Mucosa of descending colon (tissue), 3 donors: ENCODE measurements at regions not wholly inside any gene's neighbourhood (a gene's known extent, or its start where the extent isn't known, plus 50 kb on each side); places are given as distances from the start of the nearest gene placed in this dataset.

ENCODE experiments used
- ATAC-seq: fragments of 200-7000 bp; cut with Tn5 transposase; one replicate; pipeline ENCODE4 v1.9.1; 2020; ENCODE audit warnings: mild to moderate bottlenecking, moderate library complexity
- DNase-seq, 3 donors: peaks; one replicate each; pipeline ENCODE4 v3.0.0-alpha.2; 2020
- H3K36me3 ChIP-seq: fragments of 200-600 bp; one replicate; pipeline ENCODE4 v1.8.0; 2021; ENCODE audit warnings: low read depth, mild to moderate bottlenecking
- H3K4me1 ChIP-seq: fragments of 200-600 bp; one replicate; pipeline ENCODE4 v1.8.0; 2021; ENCODE audit warnings: low read depth, mild to moderate bottlenecking
- H3K4me3 ChIP-seq: fragments of 200-600 bp; one replicate; pipeline ENCODE4 v1.8.0; 2021; ENCODE audit warnings: mild to moderate bottlenecking
- H3K9me3 ChIP-seq: fragments of 200-600 bp; one replicate; pipeline ENCODE4 v1.8.0; 2021; ENCODE audit warnings: mild to moderate bottlenecking
- CTCF ChIP-seq: fragments of 200-600 bp; IDR thresholded peaks from one replicate; pipeline ENCODE4 v1.8.0; 2022; ENCODE audit warnings: antibody characterized with exemption, mild to moderate bottlenecking
- intact Hi-C, 2 donors: fragments of 100-400 bp; cut with DNase I in 1 of 2; cut with micrococcal nuclease in 1 of 2; formaldehyde crosslinking; loops; one replicate each; pipeline versions ENCODE4 v1.11.0 to v1.11.1; 2022; cut with DNase I, micrococcal nuclease
- donor health status: DM: no; HTN: no; CAD: no; lungs with moderate emphysema.
- donor health status: DM: no; HTN: no; CAD: no.
- donor health status: DM: no; HTN: yes; CAD: no.

- intact Hi-C loops: no loop called here
- Histone ChIP-seq H3K4me3 (no peak overlapping the region), H3K9me3 (no peaks in the 10 kb centered on the region), H3K4me1 (no peaks in the 10 kb centered on the region), H3K36me3 (no peaks in the 10 kb centered on the region)
- no peak for ATAC-seq
- DNase-seq: no peak
- TF ChIP-seq CTCF: no peak
Measured at GRCh38 chr2:38218995-38219394, 143.0 kb upstream of the CYP1B1 start.

GRCh38 chr2:38218591-38218991, 142.6 kb upstream of the CYP1B1 start:
- Histone ChIP-seq H3K9me3 (no peaks in the 10 kb centered on the region), H3K36me3 (no peaks in the 10 kb centered on the region), H3K4me1 (no peaks in the 10 kb centered on the region), H3K4me3 (no peak overlapping the region)
- DNase-seq: no peak
- intact Hi-C loops: no loop called here
- no peak for ATAC-seq
- TF ChIP-seq CTCF: no peak

- TF ChIP-seq CTCF: no peak
- Histone ChIP-seq H3K4me3 (no peak overlapping the region), H3K36me3 (no peaks in the 10 kb centered on the region), H3K9me3 (no peaks in the 10 kb centered on the region), H3K4me1 (no peaks in the 10 kb centered on the region)
- intact Hi-C loops: no loop called here
- DNase-seq (no peak), ATAC-seq (no peak)
Measured at GRCh38 chr2:38217401-38218188, 141.6 kb upstream of the CYP1B1 start.

- ATAC-seq: no peak
- no peak for DNase-seq
- H3K9me3 ChIP-seq: no peaks in the 10 kb centered on the region
- no peaks in the 10 kb centered on the region for H3K4me1 ChIP-seq
- H3K4me3 ChIP-seq: no peak overlapping the region
- no peak for TF ChIP-seq CTCF
- intact Hi-C loops: no loop called here
- H3K36me3 ChIP-seq: no peaks in the 10 kb centered on the region
Measured at GRCh38 chr2:38216886-38217285, 140.9 kb upstream of the CYP1B1 start.

GRCh38 chr2:38215993-38216392, 140.0 kb upstream of the CYP1B1 start:
- Histone ChIP-seq H3K4me1 (no peaks in the 10 kb centered on the region), H3K36me3 (no peaks in the 10 kb centered on the region), H3K4me3 (no peak overlapping the region), H3K9me3 (no peaks in the 10 kb centered on the region)
- intact Hi-C loops: no loop called here
- no peak for ATAC-seq
- no peak for DNase-seq
- no peak for TF ChIP-seq CTCF
